Stimulated activated CD8-positive, alpha-beta memory T cell treated with anti-CD3 and anti-CD28 coated beads, Interleukin-15, amount 100 ng/mL, for 4 hours (primary cell): ENCODE measurements at regions not wholly inside any gene's neighbourhood (a gene's known extent, or its start where the extent isn't known, plus 50 kb on each side); places are given as distances from the start of the nearest gene placed in this dataset.
"Not testable (repeated sequence)": the region's sequence is repeated elsewhere in the genome, so short reads cannot be mapped to it uniquely, and the experiment has no call there.

ENCODE experiments used
- DNase-seq, 2 donors: peaks; one replicate each; pipeline ENCODE4 v3.0.0-alpha.2; 2020; ENCODE audit warnings: low read depth in 2 of 2

- DNase-seq: no peak
These were observed 390.8 kb downstream of the ZFHX3 start for GRCh38 chr16:72657164-72657563.

GRCh38 chr16:72654535-72654934 lies 393.4 kb downstream of the ZFHX3 start:
- DNase-seq: no peak

- DNase-seq: no peak
These were observed 398.5 kb downstream of the ZFHX3 start for GRCh38 chr16:72649254-72649944.

GRCh38 chr16:72646615-72647014 lies 401.3 kb downstream of the ZFHX3 start:
- no peak for DNase-seq

GRCh38 chr16:72645538-72645937 lies 402.4 kb downstream of the ZFHX3 start:
- DNase-seq: no peak

- DNase-seq: no peak
These were observed 403.0 kb downstream of the ZFHX3 start for GRCh38 chr16:72644911-72645310.

- DNase-seq: no peak
These were observed 408.4 kb downstream of the ZFHX3 start for GRCh38 chr16:72639494-72639893.

- no peak for DNase-seq
These were observed 410.6 kb downstream of the ZFHX3 start for GRCh38 chr16:72637306-72637705.

GRCh38 chr16:72635694-72636093 lies 412.2 kb downstream of the ZFHX3 start:
- DNase-seq: no peak

GRCh38 chr16:72635104-72635503 lies 412.8 kb downstream of the ZFHX3 start:
- DNase-seq: no peak

- DNase-seq: not testable (repeated sequence)
These were observed 420.6 kb downstream of the ZFHX3 start for GRCh38 chr16:72627182-72627896.

GRCh38 chr16:72626623-72627022 lies 421.3 kb downstream of the ZFHX3 start:
- no peak for DNase-seq

- DNase-seq: no peak
These were observed 426.3 kb downstream of the ZFHX3 start for GRCh38 chr16:72621651-72622050.

- DNase-seq: no peak
These were observed 427.1 kb downstream of the ZFHX3 start for GRCh38 chr16:72620853-72621252.

- DNase-seq: no peak
These were observed 427.6 kb downstream of the ZFHX3 start for GRCh38 chr16:72620348-72620747.

- no peak for DNase-seq
These were observed 432.1 kb downstream of the ZFHX3 start for GRCh38 chr16:72615856-72616255.

- no peak for DNase-seq
These were observed 435.2 kb downstream of the ZFHX3 start for GRCh38 chr16:72612718-72613117.

- DNase-seq: no peak
These were observed 435.7 kb downstream of the ZFHX3 start for GRCh38 chr16:72612256-72612655.

GRCh38 chr16:72609933-72610332 lies 438.0 kb upstream of the PMFBP1 start:
- DNase-seq: no peak

- no peak for DNase-seq
These were observed 437.1 kb upstream of the PMFBP1 start for GRCh38 chr16:72609066-72609465.

GRCh38 chr16:72604375-72604774 lies 432.4 kb upstream of the PMFBP1 start:
- DNase-seq: no peak

- DNase-seq: no peak
These were observed 430.5 kb upstream of the PMFBP1 start for GRCh38 chr16:72602499-72602898.

- no peak for DNase-seq
These were observed 426.7 kb upstream of the PMFBP1 start for GRCh38 chr16:72598696-72599095.
